GM12878 (cell line): ENCODE measurements at regions not wholly inside any gene's neighbourhood (a gene's known extent, or its start where the extent isn't known, plus 50 kb on each side); places are given as distances from the start of the nearest gene placed in this dataset.

Experiments used
- ATAC-seq: fragments of 200-7000 bp; cut with Tn5 transposase; 3 replicates; pipeline ENCODE4 v1.9.1; 2020; ENCODE audit warnings: mild to moderate bottlenecking, moderate library complexity
- BruUV-seq: library from RNA; stranded (reverse); fragments of 400-500 nt; replicated peaks from 2 replicates; lab custom pipeline; 2021; lab: Mats Ljungman, UMichigan
- CTCF ChIA-PET: fragments of 300-600 bp; sonication (Branson Sonifier 250); formaldehyde crosslinking; extraction: SDS; loops from one replicate; lab custom pipeline; 2021; ENCODE audit warnings: inconsistent platforms; lab: Yijun Ruan, JAX
- POLR2A ChIA-PET: fragments of 350-600 bp; formaldehyde crosslinking; extraction: SDS; loops from one replicate; lab custom pipeline; 2021; ENCODE audit warnings: inconsistent platforms; lab: Charles Lee
- RAD21 ChIA-PET: fragments of 300-600 bp; sonication (Branson Sonifier 250); formaldehyde crosslinking; loops from one replicate; lab custom pipeline; 2023; ENCODE audit warnings: antibody characterized with exemption; ENCODE audit not compliant: unreplicated experiment; lab: Charles Lee
- SMC1A ChIA-PET: fragments of 300-600 bp; sonication (Branson Sonifier 250); formaldehyde crosslinking; loops from one replicate; lab custom pipeline; 2023; ENCODE audit not compliant: unreplicated experiment, uncharacterized antibody; lab: Charles Lee
- DNase-seq: peaks from one replicate; pipeline ENCODE4 v3.0.0-alpha.2; 2011; ENCODE audit warnings: low read depth, low spot score
- FAIRE-seq: peaks from 3 replicates; lab custom pipeline; 2011; peaks lifted over from hg19 to GRCh38; lab: Jason Lieb, UNC
- H2AFZ ChIP-seq: 2 replicates; pipeline ENCODE4 v1.6.0; 2011; ENCODE audit warnings: low read depth, low read length, control low read depth; ENCODE audit not compliant: control insufficient read depth
- H3K27ac ChIP-seq: 2 replicates; pipeline ENCODE4 v1.5.1; 2011; ENCODE audit warnings: control low read depth; ENCODE audit not compliant: control insufficient read depth, insufficient read depth
- H3K27me3 ChIP-seq, 2 experiments: replicated peaks in 1 of 2; 2 replicates each; pipeline versions ENCODE4 v1.6.0 to v1.6.1; 2011; ENCODE audit warnings: low read length in 1 of 2; ENCODE audit not compliant: control insufficient read depth in 2 of 2, insufficient read depth in 2 of 2
- H3K36me3 ChIP-seq, 2 experiments: 2 replicates each; pipeline ENCODE4 v1.5.1; 2011; ENCODE audit warnings: low read length in 1 of 2; ENCODE audit not compliant: control insufficient read depth in 2 of 2, insufficient read depth in 2 of 2
- H3K4me1 ChIP-seq: 2 replicates; pipeline ENCODE4 v1.6.1; 2011; ENCODE audit warnings: mild to moderate bottlenecking, low read length, moderate library complexity, mixed read lengths; ENCODE audit not compliant: control insufficient read depth, insufficient read depth
- H3K4me2 ChIP-seq: 2 replicates; pipeline ENCODE4 v1.6.0; 2011; ENCODE audit warnings: control low read depth; ENCODE audit not compliant: control insufficient read depth, insufficient read depth
- H3K4me3 ChIP-seq: fragments of 200-600 bp; sonication (generic); 2 replicates; pipeline ENCODE4 v1.5.1; 2016
- H3K79me2 ChIP-seq: 2 replicates; pipeline ENCODE4 v1.6.0; 2011; ENCODE audit warnings: low read length; ENCODE audit not compliant: control insufficient read depth, insufficient read depth
- H3K9ac ChIP-seq: 2 replicates; pipeline ENCODE4 v1.8.0; 2011; ENCODE audit warnings: low read length, control low read depth, mixed read lengths; ENCODE audit not compliant: control insufficient read depth, insufficient read depth
- H3K9me3 ChIP-seq: replicated peaks from 3 replicates; pipeline ENCODE4 v1.5.1; 2011; ENCODE audit warnings: mild to moderate bottlenecking, low read length; ENCODE audit not compliant: control insufficient read depth, insufficient read depth
- H4K20me1 ChIP-seq: 2 replicates; pipeline ENCODE4 v1.6.0; 2011; ENCODE audit not compliant: control insufficient read depth, insufficient read depth
- ATF2 ChIP-seq: IDR thresholded peaks from 2 replicates; pipeline ENCODE4 v1.6.1; 2012; ENCODE audit warnings: low read length, inconsistent platforms
- CREB1 ChIP-seq: IDR thresholded peaks from 2 replicates; pipeline ENCODE4 v1.6.1; 2012; ENCODE audit warnings: low read depth, mild to moderate bottlenecking, inconsistent platforms
- EZH2 ChIP-seq: IDR thresholded peaks from 2 replicates; pipeline ENCODE4 v1.6.1; 2012; ENCODE audit warnings: low read depth, mild to moderate bottlenecking, control low read depth, inconsistent platforms, low read length, borderline replicate concordance; ENCODE audit not compliant: control insufficient read depth
- IKZF1 ChIP-seq: fragments of 450-650 bp; conservative IDR thresholded peaks from 2 replicates; pipeline ENCODE4 v1.6.1; 2017; ENCODE audit warnings: antibody characterized with exemption, mild to moderate bottlenecking
- KAT2A ChIP-seq: conservative IDR thresholded peaks from 2 replicates; pipeline ENCODE4 v1.6.1; 2011; ENCODE audit warnings: low read depth, low read length; ENCODE audit not compliant: control insufficient read depth
- MEF2A ChIP-seq: IDR thresholded peaks from 2 replicates; pipeline ENCODE4 v1.6.1; 2011; ENCODE audit warnings: low read depth, mild to moderate bottlenecking, low read length, moderate library complexity; ENCODE audit not compliant: insufficient read depth
- POLR2A ChIP-seq: IDR thresholded peaks from 2 replicates; pipeline ENCODE4 v1.6.1; 2011; ENCODE audit warnings: low read depth, mild to moderate bottlenecking, low read length
- PRDM15 ChIP-seq: fragments of 450-650 bp; formaldehyde crosslinking; IDR thresholded peaks from 2 replicates; pipeline ENCODE4 v1.4.0; 2020; ENCODE audit warnings: mild to moderate bottlenecking, moderate library complexity
- SMAD1 ChIP-seq: fragments of 450-650 bp; IDR thresholded peaks from 2 replicates; pipeline ENCODE4 v1.6.1; 2018; ENCODE audit warnings: mild to moderate bottlenecking, low read depth; ENCODE audit not compliant: partially characterized antibody
- TARDBP ChIP-seq: IDR thresholded peaks from 2 replicates; pipeline ENCODE4 v1.6.1; 2016; ENCODE audit warnings: borderline replicate concordance
- ZBTB33 ChIP-seq: fragments of 450-650 bp; IDR thresholded peaks from 2 replicates; pipeline ENCODE4 v1.6.1; 2017; ENCODE audit warnings: mild to moderate bottlenecking
- ZNF274 ChIP-seq: IDR thresholded peaks from one replicate; pipeline ENCODE4 v1.8.0; 2011; ENCODE audit not compliant: insufficient read length, insufficient read depth
- ZNF687 ChIP-seq: fragments of 450-650 bp; IDR thresholded peaks from 2 replicates; pipeline ENCODE4 v1.6.1; 2017; ENCODE audit warnings: mild to moderate bottlenecking, moderate library complexity
- WGBS: methylation state at CpG from one replicate; pipeline ENCODE4 v1.1.6; 2016; ENCODE audit warnings: low lambda C conversion rate; ENCODE audit not compliant: insufficient replicate concordance, insufficient coverage; ENCODE audit errors: missing lambda C conversion rate; 5-methylcytosine and 5-hydroxymethylcytosine counted together
- in situ Hi-C: fragments of 300-500 bp; cut with MboI; formaldehyde crosslinking; loops from 9 replicates; pipeline ENCODE4 v1.14.3; 2018; ENCODE audit warnings: mixed read lengths
- intact Hi-C: fragments of 100-400 bp; cut with micrococcal nuclease; formaldehyde crosslinking; loops from one replicate; pipeline ENCODE4 v1.14.2; 2022; ENCODE audit not compliant: unreplicated experiment

GRCh38 chr4:183763990-183764754 lies 105.1 kb downstream of the TRAPPC11 start:
- no peak overlapping the region for H3K27ac ChIP-seq
- TF ChIP-seq ZBTB33, result no peak
- no peak for TF ChIP-seq ZNF274
- TF ChIP-seq TARDBP, result no peak
- TF ChIP-seq SMAD1, result no peak
- no peak for TF ChIP-seq KAT2A
- TF ChIP-seq POLR2A, result no peak
- TF ChIP-seq EZH2, result no peak
- no peak for TF ChIP-seq PRDM15
- no peak for TF ChIP-seq CREB1
- TF ChIP-seq IKZF1, result no peak
- TF ChIP-seq ZNF687, result no peak
- no peak for TF ChIP-seq ATF2
- no peak for TF ChIP-seq MEF2A
- TF ChIP-seq, all 136 proteins: peak for 0
- SMC1A ChIA-PET, result no interaction called here
- Histone ChIP-seq H3K9ac (no peak overlapping the region), H3K36me3 (no peaks in the 10 kb centered on the region), H3K9me3 (no peaks in the 10 kb centered on the region), H3K27me3 (no peaks in the 10 kb centered on the region; a peak in 1 of 4 replicates), H3K4me3 (no peak overlapping the region), H3K4me2 (no peak overlapping the region), H2AFZ (no peak overlapping the region), H3K79me2 (no peaks in the 10 kb centered on the region), H3K4me1 (no peaks in the 10 kb centered on the region), H4K20me1 (no peaks in the 10 kb centered on the region)
- ATAC-seq (no peak), FAIRE-seq (no peak), DNase-seq (no peak)
- in situ Hi-C loops (no loop called here), intact Hi-C loops (no loop called here)
- no TSS peak for BruUV-seq
- POLR2A ChIA-PET, result no interaction called here
- CTCF ChIA-PET, result no interaction called here
- RAD21 ChIA-PET, result no interaction called here
- 30% methylated on average over 11 of the region's 11 CpGs for WGBS
